GM21390 (cell line): ENCODE measurements at regions not wholly inside any gene's neighbourhood (a gene's known extent, or its start where the extent isn't known, plus 50 kb on each side); places are given as distances from the start of the nearest gene placed in this dataset.
"Not testable (repeated sequence)": the region's sequence is repeated elsewhere in the genome, so short reads cannot be mapped to it uniquely, and the experiment has no call there.

ENCODE experiments used
- ATAC-seq: cut with Tn5 transposase; IDR thresholded peaks from one replicate; pipeline ENCODE4 v1.9.1; 2021; ENCODE audit not compliant: unreplicated experiment

DNA sequence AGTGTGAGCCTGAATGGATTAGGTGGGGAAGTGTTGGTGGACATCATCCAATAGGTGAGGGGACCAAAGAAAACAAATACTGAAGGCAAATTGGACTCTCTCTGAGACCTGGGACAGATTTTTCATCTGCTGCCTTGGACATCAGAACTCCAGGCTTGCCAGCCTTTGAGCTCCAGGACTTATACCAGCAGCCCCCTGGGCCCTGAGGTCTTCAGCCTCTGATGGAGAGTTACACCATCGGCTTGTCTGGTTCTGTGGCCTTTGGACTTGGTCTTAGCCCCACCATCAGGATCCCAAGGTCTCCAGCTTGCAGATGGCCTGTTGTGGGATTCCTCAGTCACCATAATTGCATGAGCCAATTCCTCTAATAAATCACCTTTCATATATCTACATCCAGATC is 80.8 kb upstream of the SLC8A3 start:
- ATAC-seq = no peak

DNA sequence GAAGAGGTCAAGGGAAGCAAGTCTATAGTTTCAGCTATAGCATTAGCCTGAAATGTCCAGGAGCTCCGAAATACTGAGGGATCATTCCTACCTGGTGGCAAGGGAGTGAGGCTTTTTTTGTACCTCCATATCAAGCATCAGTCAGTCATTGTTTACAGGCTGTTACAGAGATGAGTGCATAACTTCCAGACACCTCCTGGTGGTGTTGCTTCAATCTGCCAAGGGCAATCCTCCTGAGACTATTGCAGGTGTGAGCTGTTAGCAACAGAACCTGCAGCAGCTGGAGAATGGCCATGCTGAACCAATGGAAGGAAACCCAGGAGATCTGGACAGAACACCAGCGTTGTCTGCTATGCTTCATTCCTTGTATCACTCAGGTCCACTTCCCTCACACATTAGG is 80.0 kb upstream of the SLC8A3 start:
- no peak for ATAC-seq

- no peak for ATAC-seq
These were observed 77.4 kb upstream of the SLC8A3 start for GRCh38 chr14:70266157-70266556.

DNA sequence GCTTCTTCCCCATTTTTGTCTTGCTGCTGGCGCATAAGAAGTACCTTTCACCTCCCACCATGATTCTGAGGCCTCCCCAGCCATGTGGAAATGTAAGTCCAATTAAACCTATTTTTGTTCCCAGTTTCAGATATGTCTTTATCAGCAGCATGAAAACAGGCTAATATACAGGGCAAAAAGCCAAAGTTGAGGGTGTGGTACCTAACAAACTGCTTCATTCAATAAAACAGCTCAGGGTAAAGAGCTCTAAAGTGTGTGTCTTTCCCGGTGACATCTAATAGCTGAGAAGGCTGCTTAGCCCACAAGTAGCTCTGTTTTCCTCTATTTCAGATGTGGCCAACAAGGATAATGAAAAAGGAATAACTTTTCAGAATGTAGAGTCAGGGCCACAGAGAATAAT is 76.7 kb upstream of the SLC8A3 start:
- ATAC-seq = no peak

- no peak for ATAC-seq
These were observed 70.7 kb upstream of the SLC8A3 start for GRCh38 chr14:70259420-70259819.

GRCh38 chr14:70257526-70257925 is 68.8 kb upstream of the SLC8A3 start:
- ATAC-seq = no peak

- ATAC-seq = no peak
These were observed 67.8 kb upstream of the SLC8A3 start for GRCh38 chr14:70256601-70257000.

DNA sequence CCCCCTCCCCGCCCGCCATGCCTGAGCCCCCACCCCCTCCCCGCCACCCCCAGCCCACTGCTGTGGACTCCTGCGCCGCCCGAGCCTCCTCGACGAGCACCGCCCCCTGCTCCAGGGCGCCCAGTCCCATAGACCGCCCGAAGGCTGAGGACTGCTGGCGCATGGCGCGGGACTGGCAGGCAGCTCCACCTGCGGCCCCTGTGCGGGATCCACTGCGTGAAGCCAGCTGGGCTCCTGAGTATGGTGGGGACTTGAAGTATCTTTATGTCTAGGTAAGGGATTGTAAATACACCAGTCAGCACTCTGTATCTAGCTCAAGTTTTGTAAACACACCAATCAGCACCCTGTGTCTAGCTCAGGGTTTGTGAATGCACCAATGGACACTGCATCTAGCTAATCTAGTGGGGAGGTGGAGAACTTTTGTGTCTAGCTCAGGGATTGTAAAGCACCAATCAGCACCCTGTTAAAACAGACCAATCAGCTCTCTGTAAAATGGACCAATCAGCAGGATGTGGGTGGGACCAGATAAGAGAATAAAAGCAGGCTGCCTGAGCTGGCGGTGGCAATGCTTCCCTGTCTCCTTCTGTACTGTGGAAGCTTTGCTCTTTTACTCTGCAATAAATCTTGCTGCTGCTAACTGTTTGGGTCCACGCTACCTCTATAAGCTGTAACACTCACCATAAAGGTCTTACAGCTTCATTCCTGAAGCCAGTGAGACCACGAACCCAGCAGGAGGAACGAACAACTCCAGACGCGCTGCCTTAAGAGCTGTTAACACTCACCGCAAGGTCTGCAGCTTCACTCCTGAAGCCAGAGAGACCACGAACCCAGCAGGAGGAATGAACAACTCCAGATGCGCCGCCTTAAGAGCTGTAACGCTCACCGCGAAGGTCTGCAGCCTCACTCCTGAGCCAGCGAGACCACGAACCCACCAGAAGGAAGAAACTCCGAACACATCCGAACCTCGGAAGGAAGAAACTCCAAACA is 66.6 kb upstream of the SLC8A3 start:
- ATAC-seq = not testable (repeated sequence)

GRCh38 chr14:70254476-70254961 is 65.8 kb upstream of the SLC8A3 start:
- ATAC-seq = no peak

DNA sequence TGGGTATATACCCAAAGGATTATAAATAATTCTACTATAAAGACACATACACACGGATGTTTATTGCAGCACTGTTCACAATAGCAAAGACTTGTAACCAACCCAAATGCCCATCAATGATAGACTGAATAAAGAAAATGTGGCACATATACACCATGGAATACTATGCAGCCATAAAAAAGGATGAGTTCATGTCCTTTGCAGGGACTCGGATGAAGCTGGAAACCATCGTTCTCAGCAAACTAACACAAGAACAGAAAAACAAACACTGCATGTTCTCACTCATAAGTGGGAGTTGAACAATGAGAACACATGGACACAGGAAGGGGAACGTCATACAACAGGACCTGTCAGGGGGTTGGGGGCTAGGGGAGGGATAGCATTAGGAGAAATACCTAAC is 64.8 kb upstream of the SLC8A3 start:
- not testable (repeated sequence) for ATAC-seq

GRCh38 chr14:70245026-70245425 is 56.3 kb upstream of the SLC8A3 start:
- no peak for ATAC-seq

- ATAC-seq = peak; percentile 77
These were observed 51.1 kb upstream of the SLC8A3 start for GRCh38 chr14:70239802-70240201.

DNA sequence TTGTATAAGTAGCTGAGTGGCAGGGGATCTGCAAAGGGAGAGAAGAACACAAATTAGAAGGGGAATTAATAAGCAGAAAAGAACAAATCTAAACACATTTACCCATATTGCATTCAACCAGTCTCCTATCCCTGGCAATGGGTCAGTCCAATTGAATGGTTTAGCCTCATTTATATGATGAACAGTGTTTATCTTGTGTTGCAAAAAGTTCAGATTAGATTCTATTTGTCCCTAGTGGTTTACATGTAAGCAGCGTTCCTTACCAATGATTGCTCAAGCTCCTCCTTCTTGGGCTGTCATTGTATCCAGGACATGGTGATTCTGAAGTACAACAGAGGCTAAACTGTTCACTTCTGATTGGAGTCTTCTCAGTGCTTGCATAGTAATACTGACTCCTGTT is 49.9 kb upstream of the SLC8A3 start:
- ATAC-seq = not testable (repeated sequence)
